GM12878 (cell line): ENCODE measurements at regions not wholly inside any gene's neighbourhood (a gene's known extent, or its start where the extent isn't known, plus 50 kb on each side); places are given as distances from the start of the nearest gene placed in this dataset.

Experiments
- ATAC-seq: fragments of 200-7000 bp; cut with Tn5 transposase; 3 replicates; pipeline ENCODE4 v1.9.1; 2020; ENCODE audit warnings: mild to moderate bottlenecking, moderate library complexity
- BruUV-seq: library from RNA; stranded (reverse); fragments of 400-500 nt; replicated peaks from 2 replicates; lab custom pipeline; 2021; lab: Mats Ljungman, UMichigan
- CTCF ChIA-PET: fragments of 300-600 bp; sonication (Branson Sonifier 250); formaldehyde crosslinking; extraction: SDS; loops from one replicate; lab custom pipeline; 2021; ENCODE audit warnings: inconsistent platforms; lab: Yijun Ruan, JAX
- POLR2A ChIA-PET: fragments of 350-600 bp; formaldehyde crosslinking; extraction: SDS; loops from one replicate; lab custom pipeline; 2021; ENCODE audit warnings: inconsistent platforms; lab: Charles Lee
- RAD21 ChIA-PET: fragments of 300-600 bp; sonication (Branson Sonifier 250); formaldehyde crosslinking; loops from one replicate; lab custom pipeline; 2023; ENCODE audit warnings: antibody characterized with exemption; ENCODE audit not compliant: unreplicated experiment; lab: Charles Lee
- SMC1A ChIA-PET: fragments of 300-600 bp; sonication (Branson Sonifier 250); formaldehyde crosslinking; loops from one replicate; lab custom pipeline; 2023; ENCODE audit not compliant: unreplicated experiment, uncharacterized antibody; lab: Charles Lee
- DNase-seq: peaks from one replicate; pipeline ENCODE4 v3.0.0-alpha.2; 2011; ENCODE audit warnings: low read depth, low spot score
- FAIRE-seq: peaks from 3 replicates; lab custom pipeline; 2011; peaks lifted over from hg19 to GRCh38; lab: Jason Lieb, UNC
- H2AFZ ChIP-seq: 2 replicates; pipeline ENCODE4 v1.6.0; 2011; ENCODE audit warnings: low read depth, low read length, control low read depth; ENCODE audit not compliant: control insufficient read depth
- H3K27ac ChIP-seq: 2 replicates; pipeline ENCODE4 v1.5.1; 2011; ENCODE audit warnings: control low read depth; ENCODE audit not compliant: control insufficient read depth, insufficient read depth
- H3K27me3 ChIP-seq, 2 experiments: replicated peaks in 1 of 2; 2 replicates each; pipeline versions ENCODE4 v1.6.0 to v1.6.1; 2011; ENCODE audit warnings: low read length in 1 of 2; ENCODE audit not compliant: control insufficient read depth in 2 of 2, insufficient read depth in 2 of 2
- H3K36me3 ChIP-seq, 2 experiments: 2 replicates each; pipeline ENCODE4 v1.5.1; 2011; ENCODE audit warnings: low read length in 1 of 2; ENCODE audit not compliant: control insufficient read depth in 2 of 2, insufficient read depth in 2 of 2
- H3K4me1 ChIP-seq: 2 replicates; pipeline ENCODE4 v1.6.1; 2011; ENCODE audit warnings: mild to moderate bottlenecking, low read length, moderate library complexity, mixed read lengths; ENCODE audit not compliant: control insufficient read depth, insufficient read depth
- H3K4me2 ChIP-seq: 2 replicates; pipeline ENCODE4 v1.6.0; 2011; ENCODE audit warnings: control low read depth; ENCODE audit not compliant: control insufficient read depth, insufficient read depth
- H3K4me3 ChIP-seq: fragments of 200-600 bp; sonication (generic); 2 replicates; pipeline ENCODE4 v1.5.1; 2016
- H3K79me2 ChIP-seq: 2 replicates; pipeline ENCODE4 v1.6.0; 2011; ENCODE audit warnings: low read length; ENCODE audit not compliant: control insufficient read depth, insufficient read depth
- H3K9ac ChIP-seq: 2 replicates; pipeline ENCODE4 v1.8.0; 2011; ENCODE audit warnings: low read length, control low read depth, mixed read lengths; ENCODE audit not compliant: control insufficient read depth, insufficient read depth
- H3K9me3 ChIP-seq: replicated peaks from 3 replicates; pipeline ENCODE4 v1.5.1; 2011; ENCODE audit warnings: mild to moderate bottlenecking, low read length; ENCODE audit not compliant: control insufficient read depth, insufficient read depth
- H4K20me1 ChIP-seq: 2 replicates; pipeline ENCODE4 v1.6.0; 2011; ENCODE audit not compliant: control insufficient read depth, insufficient read depth
- BRCA1 ChIP-seq: IDR thresholded peaks from 2 replicates; pipeline ENCODE4 v1.6.1; 2011; ENCODE audit warnings: low read depth, low read length, improper control_type of control experiment
- CBFB ChIP-seq: IDR thresholded peaks from 2 replicates; pipeline ENCODE4 v1.6.1; 2016; ENCODE audit warnings: antibody characterized with exemption, low read depth
- FOXK2 ChIP-seq: fragments of 450-650 bp; IDR thresholded peaks from 2 replicates; pipeline ENCODE4 v1.6.1; 2017; ENCODE audit warnings: mild to moderate bottlenecking, moderate library complexity
- JUND ChIP-seq: IDR thresholded peaks from 2 replicates; pipeline ENCODE4 v1.6.1; 2012; ENCODE audit warnings: low read depth, mild to moderate bottlenecking, low read length, improper control_type of control experiment, moderate library complexity
- PKNOX1 ChIP-seq: fragments of 450-650 bp; IDR thresholded peaks from 2 replicates; pipeline ENCODE4 v1.6.1; 2016; ENCODE audit warnings: mild to moderate bottlenecking
- RAD21 ChIP-seq: IDR thresholded peaks from 2 replicates; pipeline ENCODE4 v1.6.1; 2011; ENCODE audit warnings: mild to moderate bottlenecking, low read depth, low read length, moderate library complexity; ENCODE audit not compliant: insufficient read depth
- RB1 ChIP-seq: fragments of 450-650 bp; formaldehyde crosslinking; IDR thresholded peaks from 2 replicates; pipeline ENCODE4 v1.6.1; 2017; ENCODE audit warnings: mild to moderate bottlenecking, borderline replicate concordance
- ZBTB11 ChIP-seq: fragments of 450-650 bp; formaldehyde crosslinking; IDR thresholded peaks from 2 replicates; pipeline ENCODE4 v1.5.0; 2022; ENCODE audit warnings: mild to moderate bottlenecking, missing genetic modification characterization
- WGBS: methylation state at CpG from one replicate; pipeline ENCODE4 v1.1.6; 2016; ENCODE audit warnings: low lambda C conversion rate; ENCODE audit not compliant: insufficient replicate concordance, insufficient coverage; ENCODE audit errors: missing lambda C conversion rate; 5-methylcytosine and 5-hydroxymethylcytosine counted together
- in situ Hi-C: fragments of 300-500 bp; cut with MboI; formaldehyde crosslinking; loops from 9 replicates; pipeline ENCODE4 v1.14.3; 2018; ENCODE audit warnings: mixed read lengths
- intact Hi-C: fragments of 100-400 bp; cut with micrococcal nuclease; formaldehyde crosslinking; loops from one replicate; pipeline ENCODE4 v1.14.2; 2022; ENCODE audit not compliant: unreplicated experiment
- TF ChIP-seq, protein P1 (sequence below): fragments of 450-650 bp; formaldehyde crosslinking; IDR thresholded peaks from 2 replicates; pipeline ENCODE4 v1.4.0; 2022; ENCODE audit warnings: mild to moderate bottlenecking, moderate library complexity
- TF ChIP-seq, protein P2 (sequence below): IDR thresholded peaks from 2 replicates; pipeline ENCODE4 v1.6.1; 2012; ENCODE audit warnings: low read depth, low read length, improper control_type of control experiment

- TF ChIP-seq, protein P1, sequence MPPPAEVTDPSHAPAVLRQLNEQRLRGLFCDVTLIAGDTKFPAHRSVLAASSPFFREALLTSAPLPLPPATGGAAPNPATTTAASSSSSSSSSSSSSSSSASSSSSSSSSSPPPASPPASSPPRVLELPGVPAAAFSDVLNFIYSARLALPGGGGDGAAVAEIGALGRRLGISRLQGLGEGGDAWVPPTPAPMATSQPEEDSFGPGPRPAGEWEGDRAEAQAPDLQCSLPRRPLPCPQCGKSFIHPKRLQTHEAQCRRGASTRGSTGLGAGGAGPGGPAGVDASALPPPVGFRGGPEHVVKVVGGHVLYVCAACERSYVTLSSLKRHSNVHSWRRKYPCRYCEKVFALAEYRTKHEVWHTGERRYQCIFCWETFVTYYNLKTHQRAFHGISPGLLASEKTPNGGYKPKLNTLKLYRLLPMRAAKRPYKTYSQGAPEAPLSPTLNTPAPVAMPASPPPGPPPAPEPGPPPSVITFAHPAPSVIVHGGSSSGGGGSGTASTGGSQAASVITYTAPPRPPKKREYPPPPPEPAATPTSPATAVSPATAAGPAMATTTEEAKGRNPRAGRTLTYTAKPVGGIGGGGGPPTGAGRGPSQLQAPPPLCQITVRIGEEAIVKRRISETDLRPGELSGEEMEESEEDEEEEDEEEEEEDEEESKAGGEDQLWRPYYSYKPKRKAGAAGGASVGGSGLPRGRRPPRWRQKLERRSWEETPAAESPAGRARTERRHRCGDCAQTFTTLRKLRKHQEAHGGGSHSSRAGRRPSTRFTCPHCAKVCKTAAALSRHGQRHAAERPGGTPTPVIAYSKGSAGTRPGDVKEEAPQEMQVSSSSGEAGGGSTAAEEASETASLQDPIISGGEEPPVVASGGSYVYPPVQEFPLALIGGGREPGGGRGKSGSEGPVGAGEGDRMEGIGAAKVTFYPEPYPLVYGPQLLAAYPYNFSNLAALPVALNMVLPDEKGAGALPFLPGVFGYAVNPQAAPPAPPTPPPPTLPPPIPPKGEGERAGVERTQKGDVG (CRISPR knock-in tag): no peak
- no peak for TF ChIP-seq CBFB
Measured at GRCh38 chr11:134464981-134465730, 53.1 kb upstream of the B3GAT1 start (continued).

- no peak overlapping the region for H3K9ac ChIP-seq
- no peaks in the 10 kb centered on the region for H3K4me1 ChIP-seq
- CTCF ChIA-PET: no interaction called here
- 0% methylated on average over 6 of the region's 6 CpGs for WGBS
- TF ChIP-seq JUND: no peak
- TF ChIP-seq FOXK2: no peak
- no peak for TF ChIP-seq ZBTB11 (CRISPR knock-in tag)
- TF ChIP-seq RAD21: no peak
- no peak for TF ChIP-seq BRCA1
- TF ChIP-seq, protein P2, sequence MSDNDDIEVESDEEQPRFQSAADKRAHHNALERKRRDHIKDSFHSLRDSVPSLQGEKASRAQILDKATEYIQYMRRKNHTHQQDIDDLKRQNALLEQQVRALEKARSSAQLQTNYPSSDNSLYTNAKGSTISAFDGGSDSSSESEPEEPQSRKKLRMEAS: no peak
- no peak for TF ChIP-seq PKNOX1
- TF ChIP-seq RB1: no peak
- TF ChIP-seq, all 136 proteins: peak for 0
- Histone ChIP-seq H3K36me3 (no peaks in the 10 kb centered on the region), H3K4me2 (no peak overlapping the region), H3K4me3 (no peak overlapping the region), H3K27ac (no peak overlapping the region), H4K20me1 (no peaks in the 10 kb centered on the region), H3K27me3 (peaks cover 0 to 2% of the 10 kb centered on the region in 2 experiments; a peak in 2 of 4 replicates), H3K79me2 (no peaks in the 10 kb centered on the region), H2AFZ (no peak overlapping the region), H3K9me3 (no peaks in the 10 kb centered on the region)
- BruUV-seq: no TSS peak
- DNase-seq (no peak), ATAC-seq (no peak), FAIRE-seq (no peak)
- intact Hi-C loops (no loop called here), in situ Hi-C loops (no loop called here)
- ChIA-PET RAD21 (no interaction called here), POLR2A (no interaction called here), SMC1A (no interaction called here)
Measured at GRCh38 chr11:134464196-134464595, 52.2 kb upstream of the B3GAT1 start.
